Activated CD8-positive, alpha-beta T cell treated with anti-CD3 and anti-CD28 coated beads for 36 hours (primary cell): ENCODE measurements at regions not wholly inside any gene's neighbourhood (a gene's known extent, or its start where the extent isn't known, plus 50 kb on each side); places are given as distances from the start of the nearest gene placed in this dataset.

Source experiments
- ATAC-seq: fragments of 200-7000 bp; cut with Tn5 transposase; one replicate; pipeline ENCODE4 v1.10.0; 2021; ENCODE audit warnings: mild to moderate bottlenecking, moderate library complexity
- CTCF ChIA-PET: fragments of 350-600 bp; sonication (Branson Sonifier 250); formaldehyde crosslinking; loops from one replicate; lab custom pipeline; 2021; ENCODE audit warnings: antibody characterized with exemption; lab: Charles Lee
- POLR2A ChIA-PET: fragments of 350-600 bp; sonication (Branson Sonifier 250); formaldehyde crosslinking; loops from one replicate; lab custom pipeline; 2021; ENCODE audit warnings: antibody characterized with exemption; lab: Charles Lee
- DNase-seq: peaks from one replicate; pipeline ENCODE4 v3.0.0-alpha.2; 2020
- H3K27ac Mint-ChIP-seq: one replicate; pipeline ENCODE4 v1.8.0; 2021; ENCODE audit warnings: mild to moderate bottlenecking, mixed read lengths
- H3K27me3 Mint-ChIP-seq: one replicate; pipeline ENCODE4 v1.8.0; 2021; ENCODE audit warnings: mixed read lengths
- H3K36me3 Mint-ChIP-seq: one replicate; pipeline ENCODE4 v1.8.0; 2021; ENCODE audit warnings: low read depth, mixed read lengths
- H3K4me1 Mint-ChIP-seq: one replicate; pipeline ENCODE4 v1.8.0; 2021; ENCODE audit warnings: low read depth, mixed read lengths
- H3K4me3 Mint-ChIP-seq: one replicate; pipeline ENCODE4 v1.8.0; 2021; ENCODE audit warnings: mild to moderate bottlenecking, moderate library complexity, mixed read lengths
- H3K9me3 Mint-ChIP-seq: one replicate; pipeline ENCODE4 v1.8.0; 2021; ENCODE audit warnings: mixed read lengths
- CTCF ChIP-seq: fragments of 200-600 bp; IDR thresholded peaks from one replicate; pipeline ENCODE4 v1.8.0; 2022; ENCODE audit warnings: antibody characterized with exemption, mild to moderate bottlenecking
- intact Hi-C: fragments of 100-400 bp; cut with micrococcal nuclease; formaldehyde crosslinking; loops from one replicate; pipeline ENCODE4 v1.10.0; 2022

- no peaks in the 10 kb centered on the region for H3K36me3 Mint-ChIP-seq
- intact Hi-C loops: no loop called here
- DNase-seq (no peak), ATAC-seq (no peak)
- H3K27ac Mint-ChIP-seq: no peak overlapping the region
- POLR2A ChIA-PET: no interaction called here
- H3K9me3 Mint-ChIP-seq: no peaks in the 10 kb centered on the region
- CTCF ChIA-PET: no interaction called here
- TF ChIP-seq CTCF: no peak
- H3K4me1 Mint-ChIP-seq: no peaks in the 10 kb centered on the region
- H3K4me3 Mint-ChIP-seq: no peak overlapping the region
- H3K27me3 Mint-ChIP-seq: peaks cover 9% of the 10 kb centered on the region
These were observed 201.5 kb downstream of the TRIM29 start for GRCh38 chr11:119936426-119936825.

- no peaks in the 10 kb centered on the region for H3K4me1 Mint-ChIP-seq
- H3K4me3 Mint-ChIP-seq: no peak overlapping the region
- no peaks in the 10 kb centered on the region for H3K9me3 Mint-ChIP-seq
- no peaks in the 10 kb centered on the region for H3K36me3 Mint-ChIP-seq
- no peak for TF ChIP-seq CTCF
- ATAC-seq (no peak), DNase-seq (no peak)
- POLR2A ChIA-PET: no interaction called here
- CTCF ChIA-PET: interaction anchor here (0.6 kb wide), 1 partner anchor 21 kb away, joined by 3 read pairs; no protein-coding TSS in a partner anchor
- no peak overlapping the region for H3K27ac Mint-ChIP-seq
- intact Hi-C loops: no loop called here
- peaks cover 9% of the 10 kb centered on the region for H3K27me3 Mint-ChIP-seq
These were observed 202.5 kb downstream of the TRIM29 start for GRCh38 chr11:119935349-119935925.

- Mint-ChIP-seq H3K9me3 (no peaks in the 10 kb centered on the region), H3K4me1 (no peaks in the 10 kb centered on the region), H3K36me3 (no peaks in the 10 kb centered on the region), H3K27me3 (peaks cover 11% of the 10 kb centered on the region), H3K4me3 (no peak overlapping the region), H3K27ac (no peak overlapping the region)
- ATAC-seq (no peak), DNase-seq (no peak)
- intact Hi-C loops: no loop called here
- CTCF ChIA-PET: no interaction called here
- TF ChIP-seq CTCF: no peak
- POLR2A ChIA-PET: no interaction called here
These were observed 203.0 kb downstream of the TRIM29 start for GRCh38 chr11:119934866-119935265.

- ChIA-PET POLR2A (no interaction called here), CTCF (no interaction called here)
- Mint-ChIP-seq H3K36me3 (no peaks in the 10 kb centered on the region), H3K4me1 (no peaks in the 10 kb centered on the region), H3K27me3 (peaks cover 11% of the 10 kb centered on the region), H3K27ac (no peak overlapping the region), H3K9me3 (no peaks in the 10 kb centered on the region), H3K4me3 (no peak overlapping the region)
- intact Hi-C loops: no loop called here
- no peak for DNase-seq
- no peak for TF ChIP-seq CTCF
- no peak for ATAC-seq
These were observed 203.6 kb downstream of the TRIM29 start for GRCh38 chr11:119934267-119934666.

- intact Hi-C loops: no loop called here
These were observed 204.3 kb downstream of the TRIM29 start for GRCh38 chr11:119933584-119933983.

More at GRCh38 chr11:119933584-119933983, 204.3 kb downstream of the TRIM29 start:
- ChIA-PET POLR2A (no interaction called here), CTCF (no interaction called here)
- DNase-seq (no peak), ATAC-seq (no peak)
- Mint-ChIP-seq H3K4me3 (no peak overlapping the region), H3K27me3 (peaks cover 6% of the 10 kb centered on the region), H3K9me3 (no peaks in the 10 kb centered on the region), H3K4me1 (no peaks in the 10 kb centered on the region), H3K27ac (no peak overlapping the region), H3K36me3 (no peaks in the 10 kb centered on the region)
- no peak for TF ChIP-seq CTCF
